ENCODE measurements at regions not wholly inside any gene's neighbourhood (a gene's known extent, or its start where the extent isn't known, plus 50 kb on each side); places are given as distances from the start of the nearest gene placed in this dataset.

DNA sequence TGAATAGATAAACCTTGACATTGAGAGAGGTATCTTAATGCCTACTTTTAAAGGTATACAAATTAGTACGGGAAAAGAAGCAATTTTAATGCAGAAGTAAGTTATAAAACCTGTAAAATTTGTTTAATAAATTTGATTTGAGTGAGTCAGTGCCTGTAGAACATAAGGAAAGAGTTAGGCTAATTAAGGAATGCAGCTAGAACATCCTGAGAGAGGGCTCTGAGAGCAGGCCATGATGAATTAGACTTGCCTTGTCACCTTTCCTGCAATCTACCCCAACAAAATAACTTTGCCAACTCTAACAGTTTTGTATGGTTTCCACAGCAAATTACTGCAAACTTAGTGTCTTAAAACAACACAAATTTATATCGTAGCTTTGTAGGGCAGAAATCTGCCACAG, 700.8 kb downstream of the RFPL4B start:
- Mint-ChIP-seq H3K9me3 (no peaks in the 10 kb centered on the region; the same call in 2 of the 3 replicates), H3K4me3 (no peak overlapping the region), H3K36me3 (ENCODE audit: low read depth) (no peaks in the 10 kb centered on the region), H3K27ac (no peak overlapping the region), H3K4me1 (peaks cover 19% of the 10 kb centered on the region), H3K27me3 (ENCODE audit: insufficient read depth, low read depth, poor library complexity) (peaks cover 3% of the 10 kb centered on the region)
- H3K4me2 ChIP-seq, result no peak overlapping the region
- no peak for DNase-seq (ENCODE audit: low spot score)
- H3F3A ChIP-seq (replicated peaks; ENCODE audit: low read depth), result no peaks in the 10 kb centered on the region
- no peak for TF ChIP-seq CREB1 (CRISPR knock-in tag; IDR thresholded peaks at IDR 0.05; ENCODE audit: low read depth)
- TF ChIP-seq EZH2phosphoT487 (IDR thresholded peaks at IDR 0.05; ENCODE audit: unreplicated experiment), result no peak
- TF ChIP-seq, protein P1, sequence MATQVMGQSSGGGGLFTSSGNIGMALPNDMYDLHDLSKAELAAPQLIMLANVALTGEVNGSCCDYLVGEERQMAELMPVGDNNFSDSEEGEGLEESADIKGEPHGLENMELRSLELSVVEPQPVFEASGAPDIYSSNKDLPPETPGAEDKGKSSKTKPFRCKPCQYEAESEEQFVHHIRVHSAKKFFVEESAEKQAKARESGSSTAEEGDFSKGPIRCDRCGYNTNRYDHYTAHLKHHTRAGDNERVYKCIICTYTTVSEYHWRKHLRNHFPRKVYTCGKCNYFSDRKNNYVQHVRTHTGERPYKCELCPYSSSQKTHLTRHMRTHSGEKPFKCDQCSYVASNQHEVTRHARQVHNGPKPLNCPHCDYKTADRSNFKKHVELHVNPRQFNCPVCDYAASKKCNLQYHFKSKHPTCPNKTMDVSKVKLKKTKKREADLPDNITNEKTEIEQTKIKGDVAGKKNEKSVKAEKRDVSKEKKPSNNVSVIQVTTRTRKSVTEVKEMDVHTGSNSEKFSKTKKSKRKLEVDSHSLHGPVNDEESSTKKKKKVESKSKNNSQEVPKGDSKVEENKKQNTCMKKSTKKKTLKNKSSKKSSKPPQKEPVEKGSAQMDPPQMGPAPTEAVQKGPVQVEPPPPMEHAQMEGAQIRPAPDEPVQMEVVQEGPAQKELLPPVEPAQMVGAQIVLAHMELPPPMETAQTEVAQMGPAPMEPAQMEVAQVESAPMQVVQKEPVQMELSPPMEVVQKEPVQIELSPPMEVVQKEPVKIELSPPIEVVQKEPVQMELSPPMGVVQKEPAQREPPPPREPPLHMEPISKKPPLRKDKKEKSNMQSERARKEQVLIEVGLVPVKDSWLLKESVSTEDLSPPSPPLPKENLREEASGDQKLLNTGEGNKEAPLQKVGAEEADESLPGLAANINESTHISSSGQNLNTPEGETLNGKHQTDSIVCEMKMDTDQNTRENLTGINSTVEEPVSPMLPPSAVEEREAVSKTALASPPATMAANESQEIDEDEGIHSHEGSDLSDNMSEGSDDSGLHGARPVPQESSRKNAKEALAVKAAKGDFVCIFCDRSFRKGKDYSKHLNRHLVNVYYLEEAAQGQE (IDR thresholded peaks at IDR 0.05; ENCODE audit: unreplicated experiment), result no peak
- TF ChIP-seq POLR2AphosphoS5 (IDR thresholded peaks at IDR 0.05; ENCODE audit: low read depth), result no peak
- TF ChIP-seq ZNF331 (CRISPR knock-in tag; IDR thresholded peaks at IDR 0.05; ENCODE audit: low read depth), result no peak
- no peak for TF ChIP-seq EZH2 (IDR thresholded peaks at IDR 0.05; ENCODE audit: low read depth, unreplicated experiment)
- TF ChIP-seq, protein P2, sequence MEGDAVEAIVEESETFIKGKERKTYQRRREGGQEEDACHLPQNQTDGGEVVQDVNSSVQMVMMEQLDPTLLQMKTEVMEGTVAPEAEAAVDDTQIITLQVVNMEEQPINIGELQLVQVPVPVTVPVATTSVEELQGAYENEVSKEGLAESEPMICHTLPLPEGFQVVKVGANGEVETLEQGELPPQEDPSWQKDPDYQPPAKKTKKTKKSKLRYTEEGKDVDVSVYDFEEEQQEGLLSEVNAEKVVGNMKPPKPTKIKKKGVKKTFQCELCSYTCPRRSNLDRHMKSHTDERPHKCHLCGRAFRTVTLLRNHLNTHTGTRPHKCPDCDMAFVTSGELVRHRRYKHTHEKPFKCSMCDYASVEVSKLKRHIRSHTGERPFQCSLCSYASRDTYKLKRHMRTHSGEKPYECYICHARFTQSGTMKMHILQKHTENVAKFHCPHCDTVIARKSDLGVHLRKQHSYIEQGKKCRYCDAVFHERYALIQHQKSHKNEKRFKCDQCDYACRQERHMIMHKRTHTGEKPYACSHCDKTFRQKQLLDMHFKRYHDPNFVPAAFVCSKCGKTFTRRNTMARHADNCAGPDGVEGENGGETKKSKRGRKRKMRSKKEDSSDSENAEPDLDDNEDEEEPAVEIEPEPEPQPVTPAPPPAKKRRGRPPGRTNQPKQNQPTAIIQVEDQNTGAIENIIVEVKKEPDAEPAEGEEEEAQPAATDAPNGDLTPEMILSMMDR (conservative IDR thresholded peaks at IDR 0.05; ENCODE audit: low read depth in 2 of 2), result no peak
- TF ChIP-seq NANOG (IDR thresholded peaks at IDR 0.05; ENCODE audit: borderline replicate concordance), result no peak
- TF ChIP-seq, protein P3, sequence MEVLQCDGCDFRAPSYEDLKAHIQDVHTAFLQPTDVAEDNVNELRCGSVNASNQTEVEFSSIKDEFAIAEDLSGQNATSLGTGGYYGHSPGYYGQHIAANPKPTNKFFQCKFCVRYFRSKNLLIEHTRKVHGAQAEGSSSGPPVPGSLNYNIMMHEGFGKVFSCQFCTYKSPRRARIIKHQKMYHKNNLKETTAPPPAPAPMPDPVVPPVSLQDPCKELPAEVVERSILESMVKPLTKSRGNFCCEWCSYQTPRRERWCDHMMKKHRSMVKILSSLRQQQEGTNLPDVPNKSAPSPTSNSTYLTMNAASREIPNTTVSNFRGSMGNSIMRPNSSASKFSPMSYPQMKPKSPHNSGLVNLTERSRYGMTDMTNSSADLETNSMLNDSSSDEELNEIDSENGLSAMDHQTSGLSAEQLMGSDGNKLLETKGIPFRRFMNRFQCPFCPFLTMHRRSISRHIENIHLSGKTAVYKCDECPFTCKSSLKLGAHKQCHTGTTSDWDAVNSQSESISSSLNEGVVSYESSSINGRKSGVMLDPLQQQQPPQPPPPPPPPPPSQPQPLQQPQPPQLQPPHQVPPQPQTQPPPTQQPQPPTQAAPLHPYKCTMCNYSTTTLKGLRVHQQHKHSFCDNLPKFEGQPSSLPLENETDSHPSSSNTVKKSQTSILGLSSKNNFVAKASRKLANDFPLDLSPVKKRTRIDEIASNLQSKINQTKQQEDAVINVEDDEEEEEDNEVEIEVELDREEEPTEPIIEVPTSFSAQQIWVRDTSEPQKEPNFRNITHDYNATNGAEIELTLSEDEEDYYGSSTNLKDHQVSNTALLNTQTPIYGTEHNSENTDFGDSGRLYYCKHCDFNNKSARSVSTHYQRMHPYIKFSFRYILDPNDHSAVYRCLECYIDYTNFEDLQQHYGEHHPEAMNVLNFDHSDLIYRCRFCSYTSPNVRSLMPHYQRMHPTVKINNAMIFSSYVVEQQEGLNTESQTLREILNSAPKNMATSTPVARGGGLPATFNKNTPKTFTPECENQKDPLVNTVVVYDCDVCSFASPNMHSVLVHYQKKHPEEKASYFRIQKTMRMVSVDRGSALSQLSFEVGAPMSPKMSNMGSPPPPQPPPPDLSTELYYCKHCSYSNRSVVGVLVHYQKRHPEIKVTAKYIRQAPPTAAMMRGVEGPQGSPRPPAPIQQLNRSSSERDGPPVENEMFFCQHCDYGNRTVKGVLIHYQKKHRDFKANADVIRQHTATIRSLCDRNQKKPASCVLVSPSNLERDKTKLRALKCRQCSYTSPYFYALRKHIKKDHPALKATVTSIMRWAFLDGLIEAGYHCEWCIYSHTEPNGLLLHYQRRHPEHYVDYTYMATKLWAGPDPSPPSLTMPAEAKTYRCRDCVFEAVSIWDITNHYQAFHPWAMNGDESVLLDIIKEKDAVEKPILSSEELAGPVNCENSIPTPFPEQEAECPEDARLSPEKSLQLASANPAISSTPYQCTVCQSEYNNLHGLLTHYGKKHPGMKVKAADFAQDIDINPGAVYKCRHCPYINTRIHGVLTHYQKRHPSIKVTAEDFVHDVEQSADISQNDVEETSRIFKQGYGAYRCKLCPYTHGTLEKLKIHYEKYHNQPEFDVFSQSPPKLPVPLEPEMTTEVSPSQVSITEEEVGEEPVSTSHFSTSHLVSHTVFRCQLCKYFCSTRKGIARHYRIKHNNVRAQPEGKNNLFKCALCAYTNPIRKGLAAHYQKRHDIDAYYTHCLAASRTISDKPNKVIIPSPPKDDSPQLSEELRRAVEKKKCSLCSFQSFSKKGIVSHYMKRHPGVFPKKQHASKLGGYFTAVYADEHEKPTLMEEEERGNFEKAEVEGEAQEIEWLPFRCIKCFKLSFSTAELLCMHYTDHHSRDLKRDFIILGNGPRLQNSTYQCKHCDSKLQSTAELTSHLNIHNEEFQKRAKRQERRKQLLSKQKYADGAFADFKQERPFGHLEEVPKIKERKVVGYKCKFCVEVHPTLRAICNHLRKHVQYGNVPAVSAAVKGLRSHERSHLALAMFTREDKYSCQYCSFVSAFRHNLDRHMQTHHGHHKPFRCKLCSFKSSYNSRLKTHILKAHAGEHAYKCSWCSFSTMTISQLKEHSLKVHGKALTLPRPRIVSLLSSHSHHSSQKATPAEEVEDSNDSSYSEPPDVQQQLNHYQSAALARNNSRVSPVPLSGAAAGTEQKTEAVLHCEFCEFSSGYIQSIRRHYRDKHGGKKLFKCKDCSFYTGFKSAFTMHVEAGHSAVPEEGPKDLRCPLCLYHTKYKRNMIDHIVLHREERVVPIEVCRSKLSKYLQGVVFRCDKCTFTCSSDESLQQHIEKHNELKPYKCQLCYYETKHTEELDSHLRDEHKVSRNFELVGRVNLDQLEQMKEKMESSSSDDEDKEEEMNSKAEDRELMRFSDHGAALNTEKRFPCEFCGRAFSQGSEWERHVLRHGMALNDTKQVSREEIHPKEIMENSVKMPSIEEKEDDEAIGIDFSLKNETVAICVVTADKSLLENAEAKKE (CRISPR knock-in tag; IDR thresholded peaks at IDR 0.05), result no peak
- TF ChIP-seq ZNF114 (CRISPR knock-in tag; IDR thresholded peaks at IDR 0.05), result no peak
- no peak for TF ChIP-seq STAT1 (IDR thresholded peaks at IDR 0.05; ENCODE audit: unreplicated experiment)
- TF ChIP-seq JUNB (IDR thresholded peaks at IDR 0.05; ENCODE audit: unreplicated experiment), result no peak
- TF ChIP-seq, protein P4, sequence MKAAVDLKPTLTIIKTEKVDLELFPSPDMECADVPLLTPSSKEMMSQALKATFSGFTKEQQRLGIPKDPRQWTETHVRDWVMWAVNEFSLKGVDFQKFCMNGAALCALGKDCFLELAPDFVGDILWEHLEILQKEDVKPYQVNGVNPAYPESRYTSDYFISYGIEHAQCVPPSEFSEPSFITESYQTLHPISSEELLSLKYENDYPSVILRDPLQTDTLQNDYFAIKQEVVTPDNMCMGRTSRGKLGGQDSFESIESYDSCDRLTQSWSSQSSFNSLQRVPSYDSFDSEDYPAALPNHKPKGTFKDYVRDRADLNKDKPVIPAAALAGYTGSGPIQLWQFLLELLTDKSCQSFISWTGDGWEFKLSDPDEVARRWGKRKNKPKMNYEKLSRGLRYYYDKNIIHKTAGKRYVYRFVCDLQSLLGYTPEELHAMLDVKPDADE (IDR thresholded peaks at IDR 0.05), result no peak
- ATAC-seq, result no peak
- H3K36me3 ChIP-seq (ENCODE audit: insufficient read depth), result no peaks in the 10 kb centered on the region
- 0 out of 2 replicates have a peak overlapping the region, but pooled peaks have one; percentile 23 for H2AFZ ChIP-seq
- H4K20me1 ChIP-seq (replicated peaks; ENCODE audit: insufficient read depth), result no peaks in the 10 kb centered on the region
- 0 out of 2 replicates have a peak, but pooled peaks cover 3% of the 10 kb centered on the region for H3K9me2 ChIP-seq (ENCODE audit: insufficient read depth)
- H3K27me3 ChIP-seq (ENCODE audit: insufficient read depth), result no peaks in the 10 kb centered on the region
- no peak overlapping the region for H3K4me3 ChIP-seq
- peaks cover 13% of the 10 kb centered on the region; the same call in 1 of the 2 replicates for H3K4me1 ChIP-seq (ENCODE audit: insufficient read depth)
- no peaks in the 10 kb centered on the region for H3K79me2 ChIP-seq (replicated peaks; ENCODE audit: insufficient read depth)
- no peak overlapping the region for H3K27ac ChIP-seq (ENCODE audit: low read depth)
